AG10803 (cell line): ENCODE measurements at regions not wholly inside any gene's neighbourhood (a gene's known extent, or its start where the extent isn't known, plus 50 kb on each side); places are given as distances from the start of the nearest gene placed in this dataset.

Experiments
- DNase-seq: peaks from one replicate; pipeline ENCODE4 v3.0.0; 2010; ENCODE audit warnings: low read depth
- H3K4me3 ChIP-seq: 2 replicates; pipeline ENCODE4 v1.5.1; 2011; ENCODE audit warnings: mild to moderate bottlenecking, low read length, control low read depth
- CTCF ChIP-seq: conservative IDR thresholded peaks from 2 replicates; pipeline ENCODE4 v1.5.1; 2011; ENCODE audit warnings: mild to moderate bottlenecking, low read length, control low read depth, inconsistent platforms

- TF ChIP-seq CTCF, result no peak
- DNase-seq, result no peak
- H3K4me3 ChIP-seq, result no peak overlapping the region
Measured at GRCh38 chr1:209256766-209257350, 326.7 kb upstream of the CAMK1G start.

- DNase-seq, result no peak
- TF ChIP-seq CTCF, result no peak
- H3K4me3 ChIP-seq, result no peak overlapping the region
Measured at GRCh38 chr1:209257454-209257853, 326.1 kb upstream of the CAMK1G start.

- no peak for TF ChIP-seq CTCF
- DNase-seq, result no peak
- H3K4me3 ChIP-seq, result no peak overlapping the region
Measured at GRCh38 chr1:209260136-209260535, 323.4 kb upstream of the CAMK1G start.

GRCh38 chr1:209262631-209263030 lies 320.9 kb upstream of the CAMK1G start:
- DNase-seq, result no peak
- no peak overlapping the region for H3K4me3 ChIP-seq
- no peak for TF ChIP-seq CTCF

GRCh38 chr1:209265301-209265700 lies 318.2 kb upstream of the CAMK1G start:
- TF ChIP-seq CTCF, result no peak
- no peak overlapping the region for H3K4me3 ChIP-seq
- no peak for DNase-seq

GRCh38 chr1:209266590-209267205 lies 316.8 kb upstream of the CAMK1G start:
- TF ChIP-seq CTCF, result no peak
- H3K4me3 ChIP-seq, result no peak overlapping the region
- DNase-seq, result no peak

- no peak for DNase-seq
- TF ChIP-seq CTCF, result no peak
- H3K4me3 ChIP-seq, result no peak overlapping the region
Measured at GRCh38 chr1:209267968-209268367, 315.5 kb upstream of the CAMK1G start.
